H1 (cell line): ENCODE measurements at regions not wholly inside any gene's neighbourhood (a gene's known extent, or its start where the extent isn't known, plus 50 kb on each side); places are given as distances from the start of the nearest gene placed in this dataset.

Experiments
- ATF3 ChIP-seq: IDR thresholded peaks from 2 replicates; pipeline ENCODE4 v1.6.1; 2011; ENCODE audit warnings: low read depth, mild to moderate bottlenecking, low read length; ENCODE audit not compliant: insufficient read depth
- MAFK ChIP-seq: IDR thresholded peaks from 2 replicates; pipeline ENCODE4 v1.6.1; 2012; ENCODE audit warnings: low read depth, mild to moderate bottlenecking, improper control_type of control experiment, low read length
- RXRA ChIP-seq: IDR thresholded peaks from 2 replicates; pipeline ENCODE4 v1.6.1; 2011; ENCODE audit warnings: low read depth, mild to moderate bottlenecking, low read length, moderate library complexity; ENCODE audit not compliant: insufficient read depth

- no peak for TF ChIP-seq RXRA
- no peak for TF ChIP-seq ATF3
- no peak for TF ChIP-seq MAFK
Observed at GRCh38 chr14:66174453-66174891, 311.7 kb upstream of the CCDC196 start (continued).
